Neural progenitor cell (in vitro differentiated cells): ENCODE measurements at regions not wholly inside any gene's neighbourhood (a gene's known extent, or its start where the extent isn't known, plus 50 kb on each side); places are given as distances from the start of the nearest gene placed in this dataset.

Experiments
- EZH2 ChIP-seq: fragments of 200-600 bp; sonication (generic); IDR thresholded peaks from 2 replicates; pipeline ENCODE4 v1.6.1; 2017; ENCODE audit warnings: antibody characterized with exemption, mild to moderate bottlenecking, moderate library complexity
- EZH2phosphoT487 ChIP-seq: fragments of 200-600 bp; sonication (generic); IDR thresholded peaks from 2 replicates; pipeline ENCODE4 v1.6.1; 2017; ENCODE audit warnings: antibody characterized with exemption
- TF ChIP-seq, protein P1 (sequence below): fragments of 200-600 bp; sonication (generic); IDR thresholded peaks from 2 replicates; pipeline ENCODE4 v1.5.1; 2017; ENCODE audit warnings: antibody characterized with exemption, mild to moderate bottlenecking

DNA sequence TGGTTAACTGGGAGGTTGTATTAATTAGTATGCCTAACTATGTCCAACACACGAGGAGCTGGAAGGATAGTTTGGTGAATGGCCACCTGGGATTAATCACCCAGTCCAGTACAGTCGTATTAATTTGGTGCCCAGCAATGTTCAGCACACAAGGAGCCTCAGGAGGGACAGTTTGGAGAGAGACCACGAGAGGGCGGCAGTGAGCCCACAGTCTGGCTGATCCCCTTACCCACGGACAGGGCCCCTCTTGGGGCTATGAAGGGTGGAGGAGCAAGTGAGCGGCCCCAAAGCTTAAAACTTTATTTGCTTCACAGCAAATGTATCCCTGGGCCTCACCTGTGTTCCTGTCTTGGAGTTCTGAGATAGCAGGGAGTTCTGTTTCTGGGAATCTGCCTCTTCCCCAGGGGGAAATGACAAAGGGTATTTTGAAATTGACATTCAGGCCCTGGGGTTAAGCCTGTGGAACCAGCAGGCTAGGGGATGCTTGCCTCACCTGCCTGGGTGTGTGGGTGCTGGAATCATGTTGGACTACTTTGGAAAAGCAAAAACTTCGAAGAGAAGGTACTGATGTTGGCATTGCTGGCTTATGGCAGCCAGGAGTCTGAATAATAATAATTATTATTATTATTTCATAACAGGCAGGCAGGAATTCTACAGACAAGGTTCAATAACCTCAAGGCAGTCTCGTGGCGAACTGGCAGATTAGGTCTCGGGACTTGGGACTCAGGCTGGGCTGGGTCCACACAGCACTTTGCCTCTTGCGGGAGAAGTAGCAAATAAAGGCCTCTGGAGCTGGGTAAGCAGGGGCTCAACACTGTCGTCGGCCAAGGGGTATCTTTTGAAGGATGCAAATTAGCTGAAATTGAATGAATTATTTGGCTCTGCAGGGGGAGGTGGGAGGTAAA, 227.6 kb upstream of the ASIC2 start:
- TF ChIP-seq, protein P1, sequence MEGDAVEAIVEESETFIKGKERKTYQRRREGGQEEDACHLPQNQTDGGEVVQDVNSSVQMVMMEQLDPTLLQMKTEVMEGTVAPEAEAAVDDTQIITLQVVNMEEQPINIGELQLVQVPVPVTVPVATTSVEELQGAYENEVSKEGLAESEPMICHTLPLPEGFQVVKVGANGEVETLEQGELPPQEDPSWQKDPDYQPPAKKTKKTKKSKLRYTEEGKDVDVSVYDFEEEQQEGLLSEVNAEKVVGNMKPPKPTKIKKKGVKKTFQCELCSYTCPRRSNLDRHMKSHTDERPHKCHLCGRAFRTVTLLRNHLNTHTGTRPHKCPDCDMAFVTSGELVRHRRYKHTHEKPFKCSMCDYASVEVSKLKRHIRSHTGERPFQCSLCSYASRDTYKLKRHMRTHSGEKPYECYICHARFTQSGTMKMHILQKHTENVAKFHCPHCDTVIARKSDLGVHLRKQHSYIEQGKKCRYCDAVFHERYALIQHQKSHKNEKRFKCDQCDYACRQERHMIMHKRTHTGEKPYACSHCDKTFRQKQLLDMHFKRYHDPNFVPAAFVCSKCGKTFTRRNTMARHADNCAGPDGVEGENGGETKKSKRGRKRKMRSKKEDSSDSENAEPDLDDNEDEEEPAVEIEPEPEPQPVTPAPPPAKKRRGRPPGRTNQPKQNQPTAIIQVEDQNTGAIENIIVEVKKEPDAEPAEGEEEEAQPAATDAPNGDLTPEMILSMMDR, result peak; percentile 83
- TF ChIP-seq EZH2 (no peak), EZH2phosphoT487 (no peak)
